ENCODE measurements at regions not wholly inside any gene's neighbourhood (a gene's known extent, or its start where the extent isn't known, plus 50 kb on each side); places are given as distances from the start of the nearest gene placed in this dataset.

GRCh38 chr10:128570319-128570995, 444.2 kb upstream of the MKI67 start:
- TF ChIP-seq CTCF (IDR thresholded peaks at IDR 0.05; ENCODE audit: insufficient read depth, low read depth, low read length, missing control alignments) = no peak
- H3K4me3 ChIP-seq (ENCODE audit: low read depth, low read length) = no peak overlapping the region
- DNase-seq (ENCODE audit: low read depth) = no peak

- TF ChIP-seq CTCF (IDR thresholded peaks at IDR 0.05; ENCODE audit: insufficient read depth, low read depth, low read length, missing control alignments) = no peak
- no peak for DNase-seq (ENCODE audit: low read depth)
- H3K4me3 ChIP-seq (ENCODE audit: low read depth, low read length) = no peak overlapping the region
Measured at GRCh38 chr10:128571071-128571470, 444.8 kb upstream of the MKI67 start.

- DNase-seq (ENCODE audit: low read depth) = no peak
- TF ChIP-seq CTCF (IDR thresholded peaks at IDR 0.05; ENCODE audit: insufficient read depth, low read depth, low read length, missing control alignments) = no peak
- no peak overlapping the region for H3K4me3 ChIP-seq (ENCODE audit: low read depth, low read length)
Measured at GRCh38 chr10:128571745-128572144, 445.5 kb upstream of the MKI67 start.

- H3K4me3 ChIP-seq (ENCODE audit: low read depth, low read length) = no peak overlapping the region
- TF ChIP-seq CTCF (IDR thresholded peaks at IDR 0.05; ENCODE audit: insufficient read depth, low read depth, low read length, missing control alignments) = no peak
- DNase-seq (ENCODE audit: low read depth) = no peak
Measured at GRCh38 chr10:128572696-128573095, 446.5 kb upstream of the MKI67 start.

GRCh38 chr10:128573281-128573845, 447.1 kb upstream of the MKI67 start:
- DNase-seq (ENCODE audit: low read depth) = no peak
- H3K4me3 ChIP-seq (ENCODE audit: low read depth, low read length) = no peak overlapping the region
- TF ChIP-seq CTCF (IDR thresholded peaks at IDR 0.05; ENCODE audit: insufficient read depth, low read depth, low read length, missing control alignments) = no peak

- no peak for DNase-seq (ENCODE audit: low read depth)
- H3K4me3 ChIP-seq (ENCODE audit: low read depth, low read length) = no peak overlapping the region
- TF ChIP-seq CTCF (IDR thresholded peaks at IDR 0.05; ENCODE audit: insufficient read depth, low read depth, low read length, missing control alignments) = no peak
Measured at GRCh38 chr10:128573986-128574385, 447.8 kb upstream of the MKI67 start.

Data from GM12865 (cell line).